GM18508 (cell line): ENCODE measurements at regions not wholly inside any gene's neighbourhood (a gene's known extent, or its start where the extent isn't known, plus 50 kb on each side); places are given as distances from the start of the nearest gene placed in this dataset.
"Not testable (repeated sequence)": the region's sequence is repeated elsewhere in the genome, so short reads cannot be mapped to it uniquely, and the experiment has no call there.

Experiments
- ATAC-seq: cut with Tn5 transposase; IDR thresholded peaks from one replicate; pipeline ENCODE4 v1.9.1; 2021; ENCODE audit warnings: moderate number of reproducible peaks; ENCODE audit not compliant: insufficient read depth, unreplicated experiment

DNA sequence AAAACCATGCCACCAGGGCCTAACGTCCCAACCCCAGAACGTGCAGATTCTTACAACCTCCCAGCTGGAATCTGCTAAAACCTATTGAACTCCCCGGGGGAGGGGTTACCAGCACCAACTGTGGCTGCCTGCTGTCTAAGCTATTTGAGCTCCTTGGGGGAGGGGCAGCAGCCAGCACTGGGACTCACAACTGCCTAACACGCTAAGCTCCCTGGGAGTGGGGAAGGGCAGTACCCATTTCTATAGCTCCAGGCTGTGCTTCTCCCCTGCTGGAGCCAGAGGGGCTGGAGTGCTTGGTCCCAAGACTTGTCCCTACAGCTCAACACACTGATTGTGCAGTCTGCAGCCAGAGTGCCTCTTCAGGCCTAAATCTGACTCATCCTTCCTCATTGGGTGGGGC lies 459.8 kb upstream of the FGF16 start:
- ATAC-seq = no peak

DNA sequence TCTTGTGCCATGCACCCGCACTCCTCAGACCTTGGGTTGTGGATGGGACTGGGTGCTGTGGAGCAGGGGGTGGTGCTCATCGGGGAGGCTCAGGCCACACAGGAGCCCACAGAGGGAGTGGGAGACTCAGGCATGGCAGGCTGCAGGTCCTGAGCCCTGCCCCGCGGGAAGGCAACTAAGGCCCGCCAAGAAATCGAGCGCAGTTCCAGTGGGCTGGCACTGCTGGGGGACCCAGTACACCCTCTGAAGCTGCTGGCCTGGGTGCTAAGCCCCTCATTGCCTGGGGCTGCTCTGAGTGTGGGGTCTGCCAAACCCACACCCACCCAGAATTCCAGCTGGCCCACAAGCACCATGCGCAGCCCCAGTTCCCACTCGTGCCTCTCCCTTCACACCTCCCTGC lies 450.5 kb upstream of the FGF16 start:
- ATAC-seq = no peak

DNA sequence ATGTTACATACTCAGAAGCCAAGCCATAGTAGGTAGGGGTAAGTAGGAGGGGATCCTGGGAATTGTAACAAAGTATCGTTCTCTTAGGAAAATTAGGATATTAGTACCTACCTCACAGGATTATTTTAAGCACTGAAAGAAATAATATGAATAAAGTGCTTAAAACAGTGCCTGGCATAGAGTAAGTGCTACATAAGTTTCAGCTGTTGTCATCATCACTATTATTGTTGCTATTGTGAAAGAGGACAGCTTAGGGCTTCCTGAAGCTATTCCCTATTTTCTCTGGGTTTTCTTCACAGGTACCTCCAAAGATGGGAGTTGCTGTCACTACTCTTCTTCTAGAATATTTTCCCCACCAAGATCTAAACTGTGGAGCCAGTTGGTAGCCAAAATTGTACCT lies 443.7 kb upstream of the FGF16 start:
- ATAC-seq = no peak

DNA sequence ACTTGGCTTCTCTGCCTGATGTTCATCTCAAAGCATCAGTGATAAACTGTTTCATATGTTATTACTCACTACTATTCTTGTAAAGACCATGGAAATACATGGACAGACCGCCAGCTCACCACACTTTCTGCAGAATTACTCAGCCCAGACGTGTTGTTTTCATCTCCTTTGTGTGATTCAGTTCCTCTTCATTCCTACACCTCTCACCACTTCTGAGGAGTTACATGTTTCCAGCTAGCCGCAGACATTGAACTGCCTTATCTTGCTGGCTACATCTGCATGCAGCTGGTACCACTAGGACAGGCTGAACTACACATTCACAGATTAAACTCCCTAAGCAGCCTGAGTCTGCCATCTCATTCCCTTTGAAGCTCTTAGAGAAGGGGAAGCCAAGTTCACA lies 443.2 kb upstream of the FGF16 start:
- ATAC-seq = no peak

DNA sequence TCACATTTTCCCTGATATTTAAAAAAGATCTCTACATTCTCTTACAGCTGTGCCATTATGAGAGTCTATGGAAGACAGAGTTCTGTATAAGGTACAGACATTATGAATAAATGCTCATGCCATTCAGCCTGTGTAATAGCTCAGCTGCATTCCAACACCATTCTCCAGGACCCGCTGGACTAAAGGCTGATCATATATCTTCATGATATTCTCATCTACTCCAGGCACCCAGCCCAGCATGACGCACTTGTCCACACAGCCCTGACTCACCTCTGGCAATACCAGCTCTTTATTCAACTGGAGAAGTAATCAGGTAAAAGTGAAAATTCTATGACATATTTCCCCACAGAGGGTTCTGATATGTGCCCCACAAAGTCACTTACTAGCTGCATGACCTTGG lies 437.5 kb upstream of the FGF16 start:
- ATAC-seq = no peak

DNA sequence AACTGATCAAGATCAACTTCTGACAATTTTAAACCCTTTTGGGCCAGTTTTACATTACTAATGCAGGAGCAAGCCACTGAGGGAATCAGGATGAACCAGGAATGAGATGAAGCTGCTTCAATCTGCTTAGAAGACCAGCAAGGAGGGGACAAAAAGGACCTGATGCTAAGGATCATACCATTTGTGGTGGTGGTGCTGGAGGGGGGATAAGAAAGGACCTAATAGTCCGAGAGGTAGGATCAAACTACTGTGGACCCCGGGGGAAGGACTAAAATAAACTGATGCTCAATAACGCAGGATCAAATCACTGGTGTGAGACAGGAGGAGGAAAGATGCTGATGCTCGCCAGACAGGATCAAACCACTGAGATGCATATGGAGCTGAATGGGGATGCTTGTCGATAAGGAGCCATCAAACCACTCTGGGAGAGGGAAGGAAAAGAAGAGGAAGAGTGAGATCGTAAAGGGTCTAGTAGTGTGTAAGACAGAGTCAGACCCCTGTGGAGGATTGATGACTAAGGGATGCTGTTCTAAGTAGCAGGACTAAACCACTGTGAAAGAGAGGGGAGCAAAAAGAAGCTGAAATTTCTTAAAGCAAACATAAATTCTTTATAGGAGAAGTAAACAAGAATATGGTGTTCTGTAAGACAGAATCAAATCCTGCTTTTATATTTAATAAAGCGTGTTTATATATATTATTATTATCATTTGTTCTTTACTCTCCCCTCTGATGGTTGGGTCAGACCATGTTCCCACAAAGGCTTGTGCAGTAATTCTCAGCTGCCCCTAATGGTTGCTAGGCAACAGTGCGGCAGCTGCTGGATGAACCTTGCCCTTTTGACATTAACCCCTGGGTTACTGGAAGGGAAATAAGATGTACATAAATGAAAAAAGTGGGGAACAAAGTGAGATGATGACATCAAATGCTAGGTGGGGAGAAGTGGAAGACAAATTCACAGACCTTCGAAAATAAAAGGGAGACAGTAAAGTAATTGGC lies 432.5 kb upstream of the FGF16 start:
- ATAC-seq = no peak

DNA sequence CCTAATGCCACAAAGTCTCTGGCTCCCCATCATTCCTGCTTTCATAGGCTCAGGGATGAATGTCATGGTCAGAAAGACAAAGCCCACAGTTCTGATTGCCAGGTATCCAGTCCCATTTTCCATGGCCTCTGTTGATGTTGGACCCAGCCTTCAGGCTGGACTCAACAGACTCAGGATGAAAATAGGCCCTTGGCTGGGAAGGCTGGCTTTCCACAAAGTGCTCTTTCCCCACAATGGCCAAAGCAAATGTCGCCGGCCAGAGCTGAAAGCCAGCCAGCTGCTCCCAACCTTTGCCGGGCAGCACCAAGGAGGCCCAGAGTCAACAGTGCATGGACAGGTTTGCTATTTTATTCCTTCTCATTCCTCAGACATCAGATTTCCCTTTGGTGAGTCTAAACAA lies 430.1 kb upstream of the FGF16 start:
- no peak for ATAC-seq

DNA sequence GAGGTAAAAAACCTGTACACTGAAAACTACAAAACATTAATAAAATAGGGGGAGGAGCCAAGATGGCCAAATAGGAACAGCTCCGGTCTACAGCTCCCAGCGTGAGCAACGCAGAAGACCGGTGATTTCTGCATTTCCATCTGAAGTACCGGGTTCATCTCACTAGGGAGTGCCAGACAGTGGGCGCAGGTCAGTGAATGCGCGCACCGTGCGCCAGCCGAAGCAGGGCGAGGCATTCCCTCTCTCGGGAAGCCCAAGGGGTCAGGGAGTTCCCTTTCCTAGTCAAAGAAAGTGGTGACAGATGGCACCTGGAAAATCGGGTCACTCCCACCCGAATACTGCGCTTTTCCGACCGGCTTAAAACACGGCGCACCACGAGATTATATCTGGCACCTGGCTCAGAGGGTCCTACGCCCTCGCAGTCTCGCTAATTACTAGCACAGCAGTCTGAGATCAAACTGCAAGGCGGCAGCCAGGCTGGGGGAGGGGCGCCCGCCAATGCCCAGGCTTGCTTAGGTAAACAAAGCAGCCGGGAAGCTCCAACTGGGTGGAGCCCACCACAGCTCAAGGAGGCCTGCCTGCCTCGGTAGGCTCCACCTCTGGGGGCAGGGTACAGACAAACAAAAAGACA lies 400.9 kb upstream of the FGF16 start:
- ATAC-seq = not testable (repeated sequence)

DNA sequence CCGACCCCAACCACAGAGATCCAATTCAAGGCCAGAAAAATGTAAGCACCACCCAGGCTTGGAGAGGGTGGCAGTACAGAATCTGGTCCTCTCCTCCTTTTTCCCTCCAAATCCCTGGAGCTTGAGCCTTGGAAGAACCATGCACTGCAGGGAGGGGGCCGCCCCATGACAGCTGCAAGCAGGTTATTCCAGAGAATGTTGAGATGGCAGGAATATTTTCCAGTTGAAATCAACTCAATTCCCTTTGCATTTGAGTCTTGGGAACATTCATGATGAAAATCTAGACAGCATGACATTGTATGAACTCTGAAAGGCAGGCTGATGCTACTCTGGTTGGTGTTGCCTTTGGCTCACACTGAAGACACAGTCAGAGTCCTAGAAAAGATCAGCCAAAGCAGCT lies 386.6 kb upstream of the FGF16 start:
- no peak for ATAC-seq

DNA sequence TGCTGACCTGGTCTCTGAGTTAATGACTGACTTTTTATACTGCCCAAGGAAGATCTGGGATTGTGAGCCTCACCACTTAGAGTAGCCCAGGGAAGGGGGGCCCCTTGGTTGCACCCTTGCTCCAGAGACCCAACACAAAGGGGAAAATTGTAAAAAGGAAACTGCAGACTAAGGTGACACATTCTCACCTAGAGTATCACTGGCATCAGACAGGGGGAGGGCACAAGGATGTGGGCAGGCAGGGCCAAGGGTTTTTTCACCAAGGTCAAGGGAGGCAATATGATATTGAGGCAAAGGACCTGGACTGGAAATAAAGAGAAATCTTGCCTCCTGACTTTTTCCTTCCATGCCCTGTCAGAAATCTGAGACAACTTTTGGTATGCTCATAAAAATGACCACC lies 386.2 kb upstream of the FGF16 start:
- no peak for ATAC-seq

DNA sequence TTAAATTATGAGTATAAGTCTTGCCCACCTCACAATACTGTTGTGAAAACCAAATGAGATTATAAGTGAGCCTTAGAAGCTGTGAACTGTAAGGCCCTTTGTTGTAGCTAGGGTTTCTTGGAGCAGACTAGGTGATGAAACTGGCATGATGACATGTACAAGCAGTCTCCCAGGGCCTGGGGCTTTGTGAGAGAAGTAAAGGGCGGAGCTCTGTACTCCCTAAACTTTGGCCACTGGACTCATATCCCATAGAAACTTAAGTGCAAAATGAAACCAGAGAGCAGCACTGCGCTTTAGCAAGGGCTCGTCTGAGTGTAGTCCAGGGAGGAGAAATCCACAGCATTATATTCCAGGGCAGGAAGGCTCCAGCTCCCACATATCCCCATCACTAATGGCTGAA lies 385.6 kb upstream of the FGF16 start:
- no peak for ATAC-seq

DNA sequence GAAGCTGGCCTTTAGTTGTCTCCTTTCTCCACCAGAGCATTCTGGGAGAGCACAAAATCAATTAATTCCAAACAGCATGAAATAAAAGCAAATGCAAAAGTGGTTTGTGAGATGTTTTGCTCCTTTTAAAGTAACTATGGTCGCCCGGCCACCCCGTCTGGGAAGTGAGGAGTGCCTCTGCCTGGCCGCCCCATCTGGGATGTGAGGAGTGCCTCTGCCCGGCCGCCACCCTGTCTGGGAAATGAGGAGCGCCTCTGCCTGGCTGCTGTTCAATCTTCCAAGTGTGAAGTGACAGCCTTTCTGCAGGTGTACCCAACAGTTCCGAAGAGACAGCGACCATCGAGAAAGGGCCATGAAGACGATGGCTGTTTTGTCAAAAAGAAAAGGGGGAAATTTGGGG lies 381.3 kb upstream of the FGF16 start:
- ATAC-seq = no peak

DNA sequence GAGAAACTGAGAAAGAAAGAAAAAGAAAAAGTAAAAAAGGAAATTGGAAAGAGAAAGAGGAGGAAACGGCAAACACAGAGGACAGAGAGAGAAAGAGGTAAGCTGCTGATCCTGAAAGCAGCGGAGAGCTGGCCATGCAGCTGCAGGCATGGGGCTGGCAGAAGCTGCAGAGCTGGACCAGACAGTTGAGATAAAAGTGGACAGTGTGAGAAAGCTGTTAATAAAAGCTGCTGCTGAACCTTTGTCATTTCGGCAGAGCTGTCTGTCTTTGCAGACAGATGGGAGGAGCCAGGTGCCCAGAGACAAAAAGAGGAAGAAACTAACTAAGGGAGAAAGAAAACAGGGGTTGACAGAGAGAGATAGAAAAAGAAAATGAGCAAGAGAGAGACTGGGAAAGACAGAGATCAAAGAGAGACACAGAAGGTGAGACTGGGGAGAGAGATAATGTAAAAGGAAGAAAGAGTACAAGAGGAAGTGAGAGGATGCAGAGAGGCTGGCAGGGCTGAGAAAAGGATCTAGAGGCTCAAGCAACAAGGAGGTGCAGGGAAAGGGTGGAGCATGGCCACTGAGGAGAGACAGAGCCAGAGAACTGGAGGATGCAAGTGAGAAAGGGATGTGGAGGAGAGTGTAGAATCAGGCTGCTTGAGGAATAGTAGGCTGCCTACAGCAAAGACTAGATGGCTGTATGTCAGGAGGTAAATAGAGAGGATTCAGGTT lies 376.8 kb upstream of the FGF16 start:
- no peak for ATAC-seq

DNA sequence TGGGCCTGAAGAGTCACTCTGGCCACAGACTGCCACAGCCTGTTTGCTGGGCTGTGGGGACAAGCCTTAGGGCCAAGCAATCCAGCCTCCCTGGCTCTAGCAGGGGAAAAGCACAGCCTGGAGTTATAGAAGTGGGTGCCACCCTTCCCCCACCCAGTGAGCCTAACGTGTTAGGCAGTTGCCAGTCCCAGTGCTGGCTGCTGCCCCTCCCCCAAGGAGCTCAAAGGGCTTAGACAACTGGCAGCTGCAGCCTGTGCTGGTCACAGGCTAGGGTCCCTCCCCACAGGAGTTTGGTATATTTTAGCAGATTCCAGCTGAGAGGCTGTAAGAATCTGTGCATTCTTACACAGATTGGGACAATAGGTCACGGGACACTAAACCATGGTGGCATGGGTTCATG lies 370.3 kb upstream of the FGF16 start:
- no peak for ATAC-seq

DNA sequence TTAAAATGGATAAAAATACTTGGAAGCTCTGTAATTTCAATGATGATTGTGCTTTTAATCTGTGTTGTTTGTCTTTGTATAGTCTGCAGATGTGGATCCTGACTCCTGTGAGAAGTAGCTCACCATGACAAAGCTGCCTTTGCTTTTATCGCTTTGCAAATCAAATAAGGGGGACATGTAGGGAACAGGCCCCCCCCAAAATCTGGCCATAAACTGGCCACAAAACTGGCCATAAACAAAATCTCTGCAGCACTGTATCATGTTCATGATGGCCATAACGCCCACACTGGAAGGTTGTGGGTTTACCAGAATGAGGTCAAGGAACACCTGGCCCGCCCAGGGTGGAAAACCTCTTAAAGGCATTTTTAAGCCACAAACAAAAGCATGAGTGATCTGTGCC lies 366.0 kb upstream of the FGF16 start:
- ATAC-seq = not testable (repeated sequence)

DNA sequence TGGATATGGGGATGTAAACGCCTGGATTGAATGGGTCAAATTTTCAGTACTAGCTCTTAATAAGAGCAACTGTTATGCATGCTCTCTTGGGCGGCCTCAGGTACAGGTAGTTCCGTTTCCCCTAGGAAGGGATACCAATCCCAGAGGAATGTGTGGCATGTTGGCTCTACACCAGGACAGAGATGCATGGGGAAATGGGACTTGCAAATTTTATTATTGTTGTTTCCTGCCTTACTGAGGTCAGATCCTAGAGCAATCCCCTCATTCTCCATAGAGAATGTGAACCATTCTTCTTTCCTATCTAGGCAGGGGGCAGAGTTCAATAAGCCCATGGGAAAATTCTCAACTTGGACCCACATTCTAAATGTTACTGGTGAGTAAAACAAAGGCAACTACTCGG lies 361.8 kb upstream of the FGF16 start:
- no peak for ATAC-seq

DNA sequence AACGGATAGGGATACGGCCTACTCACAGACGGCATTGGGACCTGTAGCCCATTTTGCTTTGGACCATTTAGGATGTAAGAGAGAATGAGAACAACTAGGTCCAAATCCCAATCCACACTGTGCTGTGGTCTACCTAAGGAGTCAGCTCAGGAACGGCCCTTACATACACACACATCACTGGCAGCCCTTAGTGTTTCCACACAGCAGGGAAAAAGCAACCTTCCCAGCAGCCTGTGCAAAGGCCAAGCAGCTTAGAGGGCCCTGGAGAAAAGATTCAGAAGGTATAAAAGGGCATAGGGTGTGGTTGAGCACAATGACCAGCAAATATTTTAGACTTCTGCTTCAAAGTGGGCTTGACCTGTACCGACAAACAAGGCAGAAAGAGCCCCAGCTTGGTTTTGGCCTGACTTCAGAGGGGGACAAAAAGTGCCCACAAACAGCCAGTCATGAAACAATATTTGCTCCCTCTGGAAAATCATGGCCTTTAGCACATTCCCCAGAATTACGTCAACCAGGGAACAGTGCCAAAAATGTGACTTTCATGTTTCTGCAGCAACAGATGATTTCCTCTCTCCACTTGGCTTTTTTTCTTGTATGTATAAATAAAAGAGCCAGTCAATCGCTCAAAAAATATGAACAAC lies 359.5 kb upstream of the FGF16 start:
- no peak for ATAC-seq

DNA sequence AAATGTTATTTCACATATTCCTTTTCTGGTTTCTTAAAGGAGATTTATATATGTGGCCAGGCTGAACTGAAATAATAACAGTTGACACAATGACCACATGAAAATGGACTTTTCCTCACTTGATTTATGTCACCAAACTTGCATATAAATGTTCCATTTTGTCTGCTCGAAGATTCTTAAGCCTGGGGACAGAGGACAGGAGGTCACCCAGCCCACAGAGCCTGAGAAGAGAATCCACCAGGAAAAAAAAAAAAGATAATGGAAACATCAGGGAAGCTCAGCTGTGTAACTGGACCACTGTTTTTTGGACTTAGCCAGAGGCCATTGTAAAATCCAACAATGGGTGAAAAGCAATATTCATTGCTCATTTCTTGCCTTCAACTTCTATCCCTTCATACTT lies 359.0 kb upstream of the FGF16 start:
- no peak for ATAC-seq

DNA sequence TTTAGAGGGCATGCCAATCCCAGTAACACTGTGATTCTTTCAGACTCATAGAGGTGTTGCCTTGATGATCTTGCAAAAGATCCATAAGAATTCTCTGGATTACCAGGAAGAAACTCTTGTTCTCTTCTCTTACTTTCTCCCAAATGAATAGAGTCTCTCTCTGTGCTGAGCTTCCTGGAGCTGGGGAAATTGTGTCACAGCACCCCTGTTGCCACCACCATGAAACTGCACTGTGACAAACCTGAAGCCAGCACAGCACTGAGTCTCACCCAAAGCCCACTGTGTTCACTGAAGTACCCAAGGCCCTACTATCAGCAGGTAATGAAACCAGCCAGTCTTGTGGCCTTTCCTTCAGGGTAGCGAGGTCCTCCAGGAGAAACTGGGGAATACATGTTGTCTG lies 332.7 kb upstream of the FGF16 start:
- ATAC-seq = no peak

DNA sequence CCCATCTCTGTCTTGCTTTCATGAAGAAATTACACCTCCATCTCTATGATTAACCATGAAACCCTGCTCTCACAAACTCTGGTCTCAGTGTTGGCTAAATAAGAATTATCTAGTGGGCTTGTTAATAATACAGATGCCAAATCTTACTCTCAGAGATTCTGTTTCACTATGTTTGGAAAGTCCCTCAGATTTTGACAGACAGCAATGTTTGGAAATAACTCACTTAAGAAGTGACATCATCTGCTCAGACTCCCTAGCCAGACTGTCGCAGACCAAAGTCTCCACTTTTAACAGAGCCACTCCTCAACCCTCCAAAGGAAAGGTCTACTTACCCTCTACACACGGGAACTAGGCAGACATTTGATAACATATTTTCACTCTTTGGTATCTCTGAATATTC lies 328.5 kb upstream of the FGF16 start:
- ATAC-seq = peak; percentile 91

DNA sequence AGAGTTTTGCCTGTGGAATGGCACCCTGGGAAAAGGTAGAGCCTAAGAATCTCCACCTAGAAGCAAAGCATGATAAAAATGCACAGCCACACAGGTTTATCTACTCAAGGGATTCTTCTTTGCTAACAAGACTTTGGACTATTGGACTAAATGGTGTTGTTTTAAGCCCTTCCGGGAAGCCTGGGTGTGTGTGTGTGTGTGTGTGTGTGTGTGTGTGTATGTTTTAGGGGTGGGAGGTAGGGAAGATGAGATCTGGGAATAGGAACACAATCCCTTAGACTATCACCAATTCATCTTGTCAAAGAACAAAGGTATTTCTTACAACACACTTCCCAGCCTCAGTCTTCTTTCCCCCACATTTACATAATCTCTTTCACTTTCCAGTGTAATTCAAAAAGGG lies 327.5 kb upstream of the FGF16 start:
- no peak for ATAC-seq
